ENCODE measurements at regions not wholly inside any gene's neighbourhood (a gene's known extent, or its start where the extent isn't known, plus 50 kb on each side); places are given as distances from the start of the nearest gene placed in this dataset.

- no peak for TF ChIP-seq CTCF (IDR thresholded peaks at IDR 0.05; ENCODE audit: low read length, missing control alignments)
- no peak for DNase-seq (ENCODE audit: low read depth)
- H3K4me3 ChIP-seq (replicated peaks; ENCODE audit: low read depth, low read length): no peak overlapping the region
Measured at GRCh38 chr10:8438603-8439002, 384.1 kb downstream of the GATA3 start.

GRCh38 chr10:8439040-8439439 lies 384.6 kb downstream of the GATA3 start:
- TF ChIP-seq CTCF (IDR thresholded peaks at IDR 0.05; ENCODE audit: low read length, missing control alignments): no peak
- H3K4me3 ChIP-seq (replicated peaks; ENCODE audit: low read depth, low read length): no peak overlapping the region
- no peak for DNase-seq (ENCODE audit: low read depth)

GRCh38 chr10:8444630-8445029 lies 390.1 kb downstream of the GATA3 start:
- TF ChIP-seq CTCF (IDR thresholded peaks at IDR 0.05; ENCODE audit: low read length, missing control alignments): peak; percentile 35
- peak; percentile 37 for DNase-seq (ENCODE audit: low read depth)
- H3K4me3 ChIP-seq (replicated peaks; ENCODE audit: low read depth, low read length): no peak overlapping the region

GRCh38 chr10:8445353-8445752 lies 390.9 kb downstream of the GATA3 start:
- DNase-seq (ENCODE audit: low read depth): no peak
- H3K4me3 ChIP-seq (replicated peaks; ENCODE audit: low read depth, low read length): no peak overlapping the region
- TF ChIP-seq CTCF (IDR thresholded peaks at IDR 0.05; ENCODE audit: low read length, missing control alignments): no peak

- DNase-seq (ENCODE audit: low read depth): no peak
- H3K4me3 ChIP-seq (replicated peaks; ENCODE audit: low read depth, low read length): no peak overlapping the region
- no peak for TF ChIP-seq CTCF (IDR thresholded peaks at IDR 0.05; ENCODE audit: low read length, missing control alignments)
Measured at GRCh38 chr10:8449909-8450308, 395.4 kb downstream of the GATA3 start.

GRCh38 chr10:8453587-8453986 lies 399.1 kb downstream of the GATA3 start:
- no peak overlapping the region for H3K4me3 ChIP-seq (replicated peaks; ENCODE audit: low read depth, low read length)
- TF ChIP-seq CTCF (IDR thresholded peaks at IDR 0.05; ENCODE audit: low read length, missing control alignments): no peak
- DNase-seq (ENCODE audit: low read depth): peak; percentile 24

- H3K4me3 ChIP-seq (replicated peaks; ENCODE audit: low read depth, low read length): no peak overlapping the region
- TF ChIP-seq CTCF (IDR thresholded peaks at IDR 0.05; ENCODE audit: low read length, missing control alignments): no peak
- no peak for DNase-seq (ENCODE audit: low read depth)
Measured at GRCh38 chr10:8454357-8454756, 399.9 kb downstream of the GATA3 start.
